Right atrium auricular region (tissue), 2 donors: ENCODE measurements at regions not wholly inside any gene's neighbourhood (a gene's known extent, or its start where the extent isn't known, plus 50 kb on each side); places are given as distances from the start of the nearest gene placed in this dataset.

Source experiments
- DNase-seq: peaks from one replicate; pipeline ENCODE4 v3.0.0-alpha.2; 2019; ENCODE audit warnings: low spot score
- H3K27ac ChIP-seq, 2 donors: fragments of 200-600 bp; sonication (generic); 1 replicate in 1 of 2; 2 replicates in 1 of 2; pipeline ENCODE4 v1.5.1; 2016 to 2019
- H3K27me3 ChIP-seq, 2 donors: fragments of 200-600 bp; sonication (generic); one replicate each; pipeline versions ENCODE4 v1.5.1 to v1.6.0; 2017 to 2019
- H3K36me3 ChIP-seq: fragments of 200-600 bp; sonication (generic); one replicate; pipeline ENCODE4 v1.5.1; 2016
- H3K4me1 ChIP-seq, 2 donors: fragments of 200-600 bp; sonication (generic); one replicate each; pipeline versions ENCODE4 v1.5.1 to v1.6.0; 2017 to 2019
- H3K4me3 ChIP-seq, 2 donors: fragments of 200-600 bp; sonication (generic); 1 replicate in 1 of 2; 2 replicates in 1 of 2; pipeline ENCODE4 v1.5.1; 2017 to 2019; ENCODE audit warnings: mild to moderate bottlenecking in 1 of 2, moderate library complexity in 1 of 2
- H3K9me3 ChIP-seq, 2 donors: fragments of 200-600 bp; sonication (generic); one replicate each; pipeline ENCODE4 v1.5.1; 2019
- CTCF ChIP-seq, 2 donors: fragments of 200-600 bp; sonication (generic); IDR thresholded peaks; one replicate each; pipeline ENCODE4 v1.5.1; 2019; ENCODE audit warnings: antibody characterized with exemption in 2 of 2

DNA sequence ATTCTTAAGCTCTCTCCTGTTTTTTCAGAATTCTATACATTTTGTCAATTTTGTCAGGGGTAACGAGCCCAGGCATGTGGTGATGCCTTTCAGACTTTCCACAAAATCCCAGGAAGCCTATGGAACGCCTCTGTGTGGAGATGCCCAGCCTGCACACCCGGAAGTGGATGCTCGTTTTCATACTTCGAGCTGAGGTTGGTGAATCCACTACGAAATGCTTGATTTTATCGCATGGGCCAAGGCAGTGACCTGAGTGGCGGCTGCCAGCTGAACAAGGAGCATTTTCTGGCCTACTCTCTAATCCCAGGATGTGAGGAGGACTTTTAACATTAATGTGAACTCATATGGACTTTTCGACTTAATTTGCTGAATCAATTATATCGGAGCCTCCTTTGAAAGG lies 426.7 kb upstream of the B3GAT1 start:
- Histone ChIP-seq H3K4me1 (no peaks in the 10 kb centered on the region), H3K9me3 (no peaks in the 10 kb centered on the region), H3K27ac (no peak overlapping the region), H3K36me3 (no peaks in the 10 kb centered on the region), H3K27me3 (no peaks in the 10 kb centered on the region), H3K4me3 (no peak overlapping the region)
- DNase-seq: peak; percentile 18
- no peak for TF ChIP-seq CTCF (IDR thresholded peaks at IDR 0.05)

DNA sequence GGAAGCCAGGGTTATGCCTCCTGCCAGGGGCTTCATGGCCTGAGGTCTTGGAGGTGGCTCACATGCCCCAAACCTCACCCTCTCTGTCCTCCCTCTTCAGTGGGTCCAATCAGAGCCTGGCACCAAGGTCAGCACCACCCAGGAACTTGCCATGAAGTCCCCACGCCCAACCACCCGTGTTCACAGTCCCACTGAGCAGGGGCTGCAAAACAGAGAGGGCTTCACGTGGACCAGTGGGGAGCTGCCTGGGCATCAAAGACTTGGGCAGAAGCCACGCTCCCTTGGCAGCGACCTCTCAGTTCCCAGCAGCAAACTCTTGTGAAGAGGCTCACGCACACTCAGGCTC lies 425.8 kb upstream of the B3GAT1 start:
- Histone ChIP-seq H3K4me1 (no peaks in the 10 kb centered on the region), H3K27ac (no peak overlapping the region), H3K4me3 (no peak overlapping the region), H3K9me3 (no peaks in the 10 kb centered on the region), H3K27me3 (no peaks in the 10 kb centered on the region), H3K36me3 (no peaks in the 10 kb centered on the region)
- no peak for TF ChIP-seq CTCF (IDR thresholded peaks at IDR 0.05)
- DNase-seq: no peak

- no peak overlapping the region for H3K27ac ChIP-seq
- H3K36me3 ChIP-seq: no peaks in the 10 kb centered on the region
- no peak overlapping the region for H3K4me3 ChIP-seq
- H3K9me3 ChIP-seq: no peaks in the 10 kb centered on the region
- TF ChIP-seq CTCF (IDR thresholded peaks at IDR 0.05): no peak
- H3K4me1 ChIP-seq: no peaks in the 10 kb centered on the region
- DNase-seq: no peak
- no peaks in the 10 kb centered on the region for H3K27me3 ChIP-seq
These were observed 425.3 kb upstream of the B3GAT1 start for GRCh38 chr11:134837166-134837886.

GRCh38 chr11:134836561-134836960 lies 424.5 kb upstream of the B3GAT1 start:
- no peaks in the 10 kb centered on the region for H3K27me3 ChIP-seq
- no peaks in the 10 kb centered on the region for H3K4me1 ChIP-seq
- no peaks in the 10 kb centered on the region for H3K36me3 ChIP-seq
- DNase-seq: peak; percentile 32
- H3K27ac ChIP-seq: no peak overlapping the region
- H3K9me3 ChIP-seq: no peaks in the 10 kb centered on the region
- H3K4me3 ChIP-seq: no peak overlapping the region
- TF ChIP-seq CTCF (IDR thresholded peaks at IDR 0.05): no peak

DNA sequence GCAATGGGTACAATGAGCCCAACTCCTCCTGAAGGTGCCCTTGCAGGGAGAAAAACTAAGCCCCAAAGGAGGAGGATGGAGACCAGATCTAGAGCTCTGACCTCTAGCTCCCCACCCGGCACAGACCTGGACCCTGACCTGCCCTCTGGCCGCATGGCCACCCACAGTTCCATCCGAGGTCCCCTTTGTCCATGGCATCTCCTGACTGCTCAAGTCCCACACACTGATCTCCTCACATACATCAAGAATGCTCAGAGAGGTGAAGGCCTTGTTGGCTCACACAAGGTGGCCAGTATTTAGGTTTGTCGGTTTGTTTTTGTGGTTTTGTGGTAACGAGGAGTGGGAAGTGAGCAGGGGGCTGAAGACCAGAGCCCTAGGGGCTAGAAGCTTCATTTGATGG lies 423.5 kb upstream of the B3GAT1 start:
- Histone ChIP-seq H3K4me1 (no peaks in the 10 kb centered on the region), H3K9me3 (no peaks in the 10 kb centered on the region), H3K36me3 (no peaks in the 10 kb centered on the region), H3K27ac (no peak overlapping the region), H3K27me3 (no peaks in the 10 kb centered on the region), H3K4me3 (no peak overlapping the region)
- peak; percentile 36 for DNase-seq
- no peak for TF ChIP-seq CTCF (IDR thresholded peaks at IDR 0.05)

DNA sequence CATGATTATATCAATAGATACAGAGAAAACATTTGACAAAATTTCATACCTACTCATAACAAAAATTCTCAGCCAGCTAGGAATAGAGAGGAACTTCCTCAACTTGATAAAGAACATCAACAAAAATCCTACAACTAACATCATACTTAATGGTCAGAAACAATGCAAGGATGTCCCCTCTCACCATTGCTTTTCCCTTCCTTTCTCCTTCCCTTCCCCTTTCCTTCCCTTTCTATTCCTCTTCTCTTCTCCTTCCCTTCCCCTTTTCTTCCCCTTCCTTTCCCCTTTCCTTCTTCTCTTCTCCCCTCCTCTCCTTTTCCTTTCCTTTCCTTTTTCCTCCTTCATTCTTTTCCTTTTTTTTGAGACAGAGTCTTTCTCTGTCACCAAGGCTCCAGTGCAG lies 418.3 kb upstream of the B3GAT1 start:
- Histone ChIP-seq H3K36me3 (no peaks in the 10 kb centered on the region), H3K4me1 (no peaks in the 10 kb centered on the region), H3K27me3 (no peaks in the 10 kb centered on the region), H3K9me3 (peaks cover 0 to 7% of the 10 kb centered on the region in 2 donors), H3K27ac (no peak overlapping the region), H3K4me3 (no peak overlapping the region)
- no peak for DNase-seq
- TF ChIP-seq CTCF (IDR thresholded peaks at IDR 0.05): no peak
